H1 (cell line): ENCODE measurements at regions not wholly inside any gene's neighbourhood (a gene's known extent, or its start where the extent isn't known, plus 50 kb on each side); places are given as distances from the start of the nearest gene placed in this dataset.
A peak's percentile ranks its signal among the peaks of the same experiment; 100 is the strongest.

Source experiments
- CTCF ChIA-PET: fragments of 300-600 bp; sonication (Branson Sonifier 250); formaldehyde crosslinking; loops from one replicate; lab custom pipeline; 2021; ENCODE audit not compliant: partially characterized antibody; lab: Charles Lee
- POLR2A ChIA-PET: fragments of 300-600 bp; sonication (Branson Sonifier 250); formaldehyde crosslinking; loops from one replicate; lab custom pipeline; 2021; ENCODE audit warnings: inconsistent platforms; ENCODE audit not compliant: partially characterized antibody; lab: Charles Lee
- DNase-seq, 2 experiments: peaks; one replicate each; pipeline versions ENCODE4 v3.0.0 to v3.0.0-alpha.2; 2010 to 2022; ENCODE audit warnings: low spot score in 2 of 2, low read depth in 1 of 2, mixed read lengths in 1 of 2
- FAIRE-seq: peaks from 2 replicates; lab custom pipeline; 2011; peaks lifted over from hg19 to GRCh38; lab: Jason Lieb, UNC
- H2AFZ ChIP-seq: 2 replicates; pipeline ENCODE4 v1.8.1; 2012; ENCODE audit warnings: low read length, inconsistent platforms
- H2AK5ac ChIP-seq: 2 replicates; pipeline ENCODE4 v1.6.1; 2013; ENCODE audit warnings: low read depth, low read length
- H2BK120ac ChIP-seq: replicated peaks from 2 replicates; pipeline ENCODE3; 2013; ENCODE audit warnings: low read depth, low read length, inconsistent platforms
- H2BK12ac ChIP-seq: 2 replicates; pipeline ENCODE4 v1.6.1; 2013; ENCODE audit warnings: low read depth, low read length
- H2BK15ac ChIP-seq: 2 replicates; pipeline ENCODE4 v1.6.1; 2013; ENCODE audit warnings: low read length
- H2BK20ac ChIP-seq: 2 replicates; pipeline ENCODE4 v1.6.1; 2013; ENCODE audit warnings: low read length
- H2BK5ac ChIP-seq: 2 replicates; pipeline ENCODE4 v1.6.1; 2013; ENCODE audit warnings: low read depth, low read length
- H3K14ac ChIP-seq: 2 replicates; pipeline ENCODE4 v1.6.1; 2013; ENCODE audit warnings: inconsistent platforms; ENCODE audit not compliant: insufficient read length
- H3K18ac ChIP-seq: 2 replicates; pipeline ENCODE4 v1.6.1; 2013; ENCODE audit warnings: low read length; ENCODE audit errors: extremely low read depth
- H3K23ac ChIP-seq: 2 replicates; pipeline ENCODE4 v1.6.1; 2013; ENCODE audit warnings: inconsistent platforms; ENCODE audit not compliant: insufficient read length
- H3K23me2 ChIP-seq: 2 replicates; pipeline ENCODE4 v1.6.1; 2013; ENCODE audit warnings: low read depth, low read length
- H3K27ac ChIP-seq: 2 replicates; pipeline ENCODE4 v1.6.1; 2011; ENCODE audit warnings: low read depth, low read length, inconsistent platforms
- H3K27me3 ChIP-seq, 4 experiments: replicated peaks in 1 of 4; 1 replicate in 1 of 4; 2 replicates in 3 of 4; pipeline versions ENCODE4 v1.6.1 to v1.8.1; 2011 to 2013; ENCODE audit warnings: low read length in 3 of 4, mild to moderate bottlenecking in 3 of 4, inconsistent platforms in 2 of 4, mixed read lengths in 2 of 4, moderate library complexity in 1 of 4; ENCODE audit not compliant: control insufficient read depth in 3 of 4, insufficient read depth in 3 of 4; ENCODE audit errors: extremely low read depth in 1 of 4
- H3K36me3 ChIP-seq, 4 experiments: 2 replicates each; pipeline versions ENCODE4 v1.6.1 to v1.8.1; 2011 to 2013; ENCODE audit warnings: mild to moderate bottlenecking in 4 of 4, low read length in 3 of 4, moderate library complexity in 2 of 4, control low read depth in 1 of 4, inconsistent platforms in 1 of 4; ENCODE audit not compliant: insufficient read depth in 4 of 4, control insufficient read depth in 2 of 4
- H3K4ac ChIP-seq: replicated peaks from 2 replicates; pipeline ENCODE3; 2013; ENCODE audit warnings: low read length, low read depth, mixed read lengths, inconsistent platforms; ENCODE audit not compliant: insufficient read length
- H3K4me1 ChIP-seq, 4 experiments: replicated peaks in 1 of 4; 1 replicate in 1 of 4; 2 replicates in 3 of 4; pipeline versions ENCODE4 v1.6.1 to v1.8.1; 2011 to 2013; ENCODE audit warnings: low read length in 3 of 4, inconsistent platforms in 2 of 4, mixed read lengths in 1 of 4; ENCODE audit not compliant: insufficient read depth in 4 of 4, control insufficient read depth in 3 of 4
- H3K4me2 ChIP-seq, 2 experiments: 2 replicates each; pipeline versions ENCODE4 v1.6.1 to v1.8.1; 2011 to 2013; ENCODE audit warnings: low read depth in 2 of 2, low read length in 2 of 2, control low read depth in 1 of 2, inconsistent platforms in 1 of 2, mild to moderate bottlenecking in 1 of 2; ENCODE audit not compliant: insufficient read depth in 1 of 2
- H3K4me3 ChIP-seq, 4 experiments: fragments of 200-600, 300-600 bp in 1 of 4; sonication (generic), shearing (Covaris generic), sonication (Bioruptor Twin) in 1 of 4; 2 replicates each; pipeline versions ENCODE4 v1.5.1 to v1.8.1; 2011 to 2016; ENCODE audit warnings: low read length in 4 of 4, low read depth in 3 of 4, control low read depth in 2 of 4, inconsistent platforms in 2 of 4, mild to moderate bottlenecking in 2 of 4, mixed read lengths in 1 of 4, moderate library complexity in 1 of 4; ENCODE audit not compliant: insufficient read depth in 2 of 4; ENCODE audit errors: extremely low read depth in 1 of 4
- H3K56ac ChIP-seq: replicated peaks from 2 replicates; pipeline ENCODE3; 2013; ENCODE audit warnings: low read depth, mild to moderate bottlenecking, mixed read lengths, low read length, inconsistent platforms; ENCODE audit not compliant: insufficient read length
- H3K79me1 ChIP-seq: 2 replicates; pipeline ENCODE4 v1.6.1; 2013; ENCODE audit warnings: low read depth, low read length, control low read depth
- H3K79me2 ChIP-seq, 2 experiments: 2 replicates each; pipeline versions ENCODE4 v1.6.1 to v1.8.1; 2012 to 2013; ENCODE audit warnings: low read length in 2 of 2, mild to moderate bottlenecking in 2 of 2, inconsistent platforms in 1 of 2; ENCODE audit not compliant: insufficient read depth in 2 of 2, control insufficient read depth in 1 of 2
- H3K9ac ChIP-seq, 4 experiments: replicated peaks in 1 of 4; 1 replicate in 1 of 4; 2 replicates in 3 of 4; pipeline versions ENCODE4 v1.6.1 to v1.8.1; 2011 to 2013; ENCODE audit warnings: low read depth in 3 of 4, low read length in 3 of 4, control low read depth in 2 of 4, mild to moderate bottlenecking in 2 of 4, moderate library complexity in 2 of 4, inconsistent platforms in 1 of 4; ENCODE audit errors: extremely low read depth in 1 of 4
- H3K9me3 ChIP-seq, 2 experiments: 2 replicates each; pipeline versions ENCODE4 v1.6.1 to v1.8.1; 2012 to 2013; ENCODE audit warnings: mild to moderate bottlenecking in 2 of 2, moderate library complexity in 2 of 2, control low read depth in 1 of 2, inconsistent platforms in 1 of 2, low read depth in 1 of 2, low read length in 1 of 2, mixed read lengths in 1 of 2; ENCODE audit not compliant: insufficient read depth in 2 of 2
- H4K20me1 ChIP-seq, 2 experiments: replicated peaks in 1 of 2; 2 replicates each; pipeline versions ENCODE3 to v1.8.1; 2011 to 2013; ENCODE audit warnings: inconsistent platforms in 2 of 2, low read length in 2 of 2, mild to moderate bottlenecking in 1 of 2; ENCODE audit not compliant: insufficient read depth in 2 of 2, control insufficient read depth in 1 of 2
- H4K5ac ChIP-seq: 2 replicates; pipeline ENCODE4 v1.6.1; 2013; ENCODE audit warnings: low read length, low read depth, mixed read lengths, inconsistent platforms; ENCODE audit not compliant: insufficient read length
- H4K8ac ChIP-seq: 2 replicates; pipeline ENCODE4 v1.8.0; 2013; ENCODE audit warnings: mild to moderate bottlenecking, moderate library complexity, low read length, inconsistent platforms; ENCODE audit not compliant: insufficient read depth; ENCODE audit errors: extremely low read depth
- H4K91ac ChIP-seq: replicated peaks from 2 replicates; pipeline ENCODE3; 2013; ENCODE audit warnings: low read length, mixed read lengths, inconsistent platforms; ENCODE audit not compliant: insufficient read length
- CHD1 ChIP-seq: IDR thresholded peaks from 2 replicates; pipeline ENCODE4 v1.6.1; 2012; ENCODE audit warnings: low read depth, low read length, improper control_type of control experiment
- RAD21 ChIP-seq, 2 experiments: IDR thresholded peaks in 1 of 2; conservative IDR thresholded peaks in 1 of 2; 2 replicates each; pipeline ENCODE4 v1.6.1; 2011; ENCODE audit warnings: low read depth in 2 of 2, low read length in 2 of 2, improper control_type of control experiment in 1 of 2, inconsistent platforms in 1 of 2, mild to moderate bottlenecking in 1 of 2, moderate library complexity in 1 of 2
- TBP ChIP-seq: IDR thresholded peaks from 2 replicates; pipeline ENCODE4 v1.6.1; 2011; ENCODE audit warnings: low read depth, low read length, improper control_type of control experiment
- WGBS, 2 experiments: shearing (Covaris generic) in 1 of 2; methylation state at CpG; one replicate each; pipeline versions ENCODE4 v1.1.6 to v1.1.7; 2013 to 2015; ENCODE audit warnings: low lambda C conversion rate in 2 of 2, mixed read lengths in 2 of 2, inconsistent platforms in 1 of 2, low coverage in 1 of 2, missing lambda C conversion rate in 1 of 2; ENCODE audit not compliant: insufficient replicate concordance in 2 of 2, insufficient coverage in 1 of 2, insufficient read length in 1 of 2; ENCODE audit errors: extremely low coverage in 1 of 2, missing lambda C conversion rate in 1 of 2; 5-methylcytosine and 5-hydroxymethylcytosine counted together
- TF ChIP-seq, protein P1 (sequence below), 3 experiments: IDR thresholded peaks; 1 replicate in 2 of 3; 2 replicates in 1 of 3; pipeline versions ENCODE4 v1.5.1 to v1.6.1; 2011; ENCODE audit warnings: low read length in 3 of 3, mild to moderate bottlenecking in 3 of 3, inconsistent platforms in 2 of 3, low read depth in 1 of 3, moderate library complexity in 1 of 3; ENCODE audit not compliant: insufficient read depth in 1 of 3; ENCODE audit errors: control extremely low read depth in 1 of 3

GRCh38 chr5:114305402-114306207 lies 56.3 kb upstream of the KCNN2 start:
- Histone ChIP-seq H3K18ac (no peak overlapping the region), H2AFZ (peak overlapping the region; percentile 95; the same call in 1 of the 2 replicates), H3K9me3 (no peaks in the 10 kb centered on the region), H3K4me1 (peaks cover 0 to 12% (median 9%) of the 10 kb centered on the region in 4 experiments; a peak in 5 of 7 replicates)
- TF ChIP-seq RAD21 (IDR thresholded peaks at IDR 0.05 in 1 of 2, conservative IDR thresholded peaks at IDR 0.05 in 1 of 2; ENCODE audit: low read depth in 2 of 2, low read length in 2 of 2) (peak; percentile 74 to 75), CHD1 (no peak), TBP (no peak)
- TF ChIP-seq, protein P1, sequence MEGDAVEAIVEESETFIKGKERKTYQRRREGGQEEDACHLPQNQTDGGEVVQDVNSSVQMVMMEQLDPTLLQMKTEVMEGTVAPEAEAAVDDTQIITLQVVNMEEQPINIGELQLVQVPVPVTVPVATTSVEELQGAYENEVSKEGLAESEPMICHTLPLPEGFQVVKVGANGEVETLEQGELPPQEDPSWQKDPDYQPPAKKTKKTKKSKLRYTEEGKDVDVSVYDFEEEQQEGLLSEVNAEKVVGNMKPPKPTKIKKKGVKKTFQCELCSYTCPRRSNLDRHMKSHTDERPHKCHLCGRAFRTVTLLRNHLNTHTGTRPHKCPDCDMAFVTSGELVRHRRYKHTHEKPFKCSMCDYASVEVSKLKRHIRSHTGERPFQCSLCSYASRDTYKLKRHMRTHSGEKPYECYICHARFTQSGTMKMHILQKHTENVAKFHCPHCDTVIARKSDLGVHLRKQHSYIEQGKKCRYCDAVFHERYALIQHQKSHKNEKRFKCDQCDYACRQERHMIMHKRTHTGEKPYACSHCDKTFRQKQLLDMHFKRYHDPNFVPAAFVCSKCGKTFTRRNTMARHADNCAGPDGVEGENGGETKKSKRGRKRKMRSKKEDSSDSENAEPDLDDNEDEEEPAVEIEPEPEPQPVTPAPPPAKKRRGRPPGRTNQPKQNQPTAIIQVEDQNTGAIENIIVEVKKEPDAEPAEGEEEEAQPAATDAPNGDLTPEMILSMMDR (IDR thresholded peaks at IDR 0.05; ENCODE audit: control extremely low read depth in 1 of 3, insufficient read depth in 1 of 3, low read depth in 1 of 3, low read length in 3 of 3) = peak in 2 of 3 experiments; percentile 39 to 61; a peak in 2 of 4 replicates
- TF ChIP-seq, all 59 proteins: peak for 2
- H2BK12ac ChIP-seq = 0 out of 2 replicates have a peak overlapping the region, but pooled peaks have one; percentile 51
- no peaks in the 10 kb centered on the region for H3K36me3 ChIP-seq
- H4K5ac ChIP-seq = no peak overlapping the region
- H3K23ac ChIP-seq = no peak overlapping the region
- no peak overlapping the region for H4K8ac ChIP-seq
- no peak overlapping the region for H3K4me3 ChIP-seq
- H2AK5ac ChIP-seq = no peak overlapping the region
- no peak overlapping the region for H2BK120ac ChIP-seq
- POLR2A ChIA-PET = no interaction called here
- peak overlapping the region; percentile 90 for H2BK20ac ChIP-seq
- H3K4ac ChIP-seq = no peak overlapping the region
- peak overlapping the region; percentile 13; the same call in 1 of the 2 replicates for H2BK15ac ChIP-seq
- H3K79me2 ChIP-seq = no peaks in the 10 kb centered on the region
- H3K56ac ChIP-seq = no peak overlapping the region
- no peak overlapping the region for H3K27ac ChIP-seq
- no peaks in the 10 kb centered on the region for H3K79me1 ChIP-seq
- H4K91ac ChIP-seq = no peak overlapping the region
- no peaks in the 10 kb centered on the region for H3K23me2 ChIP-seq
- 93% methylated on average over 1 of the region's 1 CpG; no CpG with 5 or more reads in 1 of the 2 experiments for WGBS, 2 experiments
- DNase-seq (peak in 1 of 2 experiments; percentile 50), FAIRE-seq (no peak)
- H3K4me2 ChIP-seq = no peak overlapping the region
- H3K14ac ChIP-seq = no peak overlapping the region
- no peak overlapping the region for H2BK5ac ChIP-seq
- CTCF ChIA-PET = interaction anchor here (0.6 to 5.9 kb wide), 18 partner anchors 10 to 625 kb away, joined by 3 to 42 read pairs (median 4); no protein-coding TSS in a partner anchor
- H4K20me1 ChIP-seq = no peaks in the 10 kb centered on the region
- H3K27me3 ChIP-seq = no peaks in the 10 kb centered on the region
- no peak overlapping the region for H3K9ac ChIP-seq
